Right atrium auricular region (tissue), 2 donors: ENCODE measurements at regions not wholly inside any gene's neighbourhood (a gene's known extent, or its start where the extent isn't known, plus 50 kb on each side); places are given as distances from the start of the nearest gene placed in this dataset.
A peak's percentile ranks its signal among the peaks of the same experiment; 100 is the strongest.

ENCODE experiments used
- DNase-seq: peaks from one replicate; pipeline ENCODE4 v3.0.0-alpha.2; 2019; ENCODE audit warnings: low spot score
- H3K27ac ChIP-seq, 2 donors: fragments of 200-600 bp; sonication (generic); 1 replicate in 1 of 2; 2 replicates in 1 of 2; pipeline ENCODE4 v1.5.1; 2016 to 2019
- H3K27me3 ChIP-seq, 2 donors: fragments of 200-600 bp; sonication (generic); one replicate each; pipeline versions ENCODE4 v1.5.1 to v1.6.0; 2017 to 2019
- H3K36me3 ChIP-seq: fragments of 200-600 bp; sonication (generic); one replicate; pipeline ENCODE4 v1.5.1; 2016
- H3K4me1 ChIP-seq, 2 donors: fragments of 200-600 bp; sonication (generic); one replicate each; pipeline versions ENCODE4 v1.5.1 to v1.6.0; 2017 to 2019
- H3K4me3 ChIP-seq, 2 donors: fragments of 200-600 bp; sonication (generic); 1 replicate in 1 of 2; 2 replicates in 1 of 2; pipeline ENCODE4 v1.5.1; 2017 to 2019; ENCODE audit warnings: mild to moderate bottlenecking in 1 of 2, moderate library complexity in 1 of 2
- H3K9me3 ChIP-seq, 2 donors: fragments of 200-600 bp; sonication (generic); one replicate each; pipeline ENCODE4 v1.5.1; 2019
- CTCF ChIP-seq, 2 donors: fragments of 200-600 bp; sonication (generic); IDR thresholded peaks; one replicate each; pipeline ENCODE4 v1.5.1; 2019; ENCODE audit warnings: antibody characterized with exemption in 2 of 2

GRCh38 chr2:588074-588645 is 89.0 kb downstream of the TMEM18 start:
- H3K27me3 ChIP-seq, result no peaks in the 10 kb centered on the region
- TF ChIP-seq CTCF (IDR thresholded peaks at IDR 0.05), result no peak
- H3K27ac ChIP-seq, result no peak overlapping the region
- no peaks in the 10 kb centered on the region for H3K36me3 ChIP-seq
- H3K4me3 ChIP-seq, result no peak overlapping the region
- peak; percentile 44 for DNase-seq
- H3K4me1 ChIP-seq, result peaks cover 0 to 9% of the 10 kb centered on the region in 2 donors
- H3K9me3 ChIP-seq, result no peaks in the 10 kb centered on the region

GRCh38 chr2:587087-587960 is 89.9 kb downstream of the TMEM18 start:
- Histone ChIP-seq H3K4me3 (no peak overlapping the region), H3K27ac (no peak overlapping the region), H3K4me1 (peaks cover 0 to 9% of the 10 kb centered on the region in 2 donors), H3K9me3 (no peaks in the 10 kb centered on the region), H3K36me3 (no peaks in the 10 kb centered on the region), H3K27me3 (no peaks in the 10 kb centered on the region)
- no peak for DNase-seq
- no peak for TF ChIP-seq CTCF (IDR thresholded peaks at IDR 0.05)

GRCh38 chr2:586641-587076 is 90.5 kb downstream of the TMEM18 start:
- no peak for DNase-seq
- Histone ChIP-seq H3K27ac (no peak overlapping the region), H3K27me3 (no peaks in the 10 kb centered on the region), H3K9me3 (no peaks in the 10 kb centered on the region), H3K4me3 (no peak overlapping the region), H3K4me1 (peaks cover 0 to 9% of the 10 kb centered on the region in 2 donors), H3K36me3 (no peaks in the 10 kb centered on the region)
- no peak for TF ChIP-seq CTCF (IDR thresholded peaks at IDR 0.05)

GRCh38 chr2:584863-585823 is 92.1 kb downstream of the TMEM18 start:
- H3K4me3 ChIP-seq, result no peak overlapping the region
- H3K27me3 ChIP-seq, result no peaks in the 10 kb centered on the region
- no peak for TF ChIP-seq CTCF (IDR thresholded peaks at IDR 0.05)
- H3K4me1 ChIP-seq, result peaks cover 0 to 9% of the 10 kb centered on the region in 2 donors
- H3K27ac ChIP-seq, result no peak overlapping the region
- no peaks in the 10 kb centered on the region for H3K36me3 ChIP-seq
- no peaks in the 10 kb centered on the region for H3K9me3 ChIP-seq
- no peak for DNase-seq

- Histone ChIP-seq H3K9me3 (no peaks in the 10 kb centered on the region), H3K27me3 (no peaks in the 10 kb centered on the region), H3K4me3 (no peak overlapping the region), H3K4me1 (peaks cover 0 to 9% of the 10 kb centered on the region in 2 donors), H3K36me3 (no peaks in the 10 kb centered on the region), H3K27ac (no peak overlapping the region)
- TF ChIP-seq CTCF (IDR thresholded peaks at IDR 0.05), result no peak
- peak; percentile 36 for DNase-seq
Measured at GRCh38 chr2:583666-584065, 93.5 kb downstream of the TMEM18 start.
